UCSD-AML1 (cell line): ENCODE measurements at regions not wholly inside any gene's neighbourhood (a gene's known extent, or its start where the extent isn't known, plus 50 kb on each side); places are given as distances from the start of the nearest gene placed in this dataset.

ENCODE experiments used
- DNase-seq: peaks from one replicate; lab custom pipeline; 2025; ENCODE audit not compliant: unreplicated experiment; lab: John Stamatoyannopoulos, UW

- no peak for DNase-seq
These were observed 142.0 kb downstream of the TMEM30B start for GRCh38 chr14:61139006-61139599.

DNA sequence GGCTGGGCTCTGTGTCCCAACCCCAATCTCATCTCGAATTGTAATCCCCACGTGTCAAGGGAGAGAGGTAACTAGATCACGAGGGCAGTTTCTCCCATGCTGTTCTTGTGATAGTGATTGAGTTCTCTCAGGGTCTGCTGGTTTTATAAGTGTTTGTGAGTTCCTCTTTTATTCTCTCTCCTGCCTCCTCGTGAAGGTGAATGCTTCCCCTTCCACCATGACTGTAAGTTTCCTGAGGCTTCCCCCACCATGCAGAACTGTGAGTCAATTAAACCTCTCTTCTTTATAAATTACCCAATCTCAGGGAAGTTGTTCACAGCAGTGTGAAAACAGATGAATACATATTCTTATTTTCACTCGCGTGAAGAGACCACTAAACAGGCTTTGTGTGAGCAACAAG is 148.2 kb downstream of the TMEM30B start:
- DNase-seq = no peak

GRCh38 chr14:61132336-61132735 is 148.8 kb downstream of the TMEM30B start:
- no peak for DNase-seq

- no peak for DNase-seq
These were observed 149.6 kb downstream of the SLC38A6 start for GRCh38 chr14:61130512-61131260.

DNA sequence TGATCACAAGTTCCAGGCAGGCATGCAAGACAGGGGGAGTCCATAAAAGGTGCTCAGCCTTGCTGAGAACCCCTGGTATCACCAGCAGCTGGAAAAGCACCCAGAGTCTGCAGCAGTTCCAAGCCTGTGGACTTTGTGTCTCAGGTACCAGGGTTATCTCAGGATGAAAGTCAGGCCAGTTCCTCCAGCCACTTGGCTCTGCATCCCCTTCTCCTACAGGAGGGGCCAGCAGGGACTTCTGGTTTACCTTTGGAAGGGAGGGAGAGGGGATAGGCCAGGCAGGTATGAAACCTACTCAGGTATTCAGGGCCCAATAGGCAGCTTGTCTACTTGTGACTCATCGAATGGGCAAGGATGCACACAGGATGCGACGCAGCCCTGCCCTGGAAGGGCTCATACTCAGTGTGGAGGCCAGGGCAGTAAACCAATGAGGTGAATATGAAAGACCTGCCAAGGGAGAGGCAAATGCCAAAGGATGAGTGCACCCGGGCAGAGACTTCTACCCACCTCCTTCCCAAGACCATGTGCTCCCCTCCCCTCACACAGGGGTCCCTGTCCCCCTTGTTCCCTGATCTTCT is 148.2 kb downstream of the SLC38A6 start:
- DNase-seq = no peak

DNA sequence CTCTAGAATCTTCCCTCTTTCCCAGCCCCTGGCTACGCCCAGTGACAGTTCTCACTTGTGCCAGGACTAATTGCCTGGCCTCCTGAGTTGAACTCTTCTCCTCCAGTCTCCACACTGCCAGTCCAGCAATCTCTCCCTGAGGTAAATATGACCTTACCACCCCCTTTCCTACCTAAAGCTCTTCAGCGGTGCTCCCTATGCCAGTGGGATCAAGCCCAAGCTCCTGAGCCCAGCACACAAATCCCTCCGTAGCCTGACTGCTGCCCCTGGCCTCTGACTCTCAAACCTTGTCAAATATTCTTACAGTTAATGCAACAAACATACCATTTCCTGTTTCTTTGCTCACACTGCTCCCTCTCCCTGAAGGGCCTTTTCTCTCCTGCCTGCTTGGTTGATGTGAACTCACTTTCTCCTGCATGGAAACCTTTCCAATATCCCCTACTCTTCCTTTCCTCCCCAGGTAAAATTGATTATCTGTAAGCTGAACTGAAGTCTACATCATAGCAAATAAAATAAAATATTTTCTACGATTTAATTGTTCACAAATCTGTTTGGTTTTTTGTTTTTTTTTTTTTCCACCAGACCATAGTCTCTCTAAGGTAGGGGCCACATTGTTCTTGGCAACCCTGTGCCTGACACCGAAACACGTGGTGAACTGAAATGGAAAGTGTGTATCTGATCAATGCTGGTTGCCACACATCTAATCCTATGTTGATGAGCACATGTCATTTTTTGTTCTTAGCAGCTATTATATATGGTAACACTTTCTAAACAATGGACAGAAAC is 147.5 kb downstream of the SLC38A6 start:
- no peak for DNase-seq

DNA sequence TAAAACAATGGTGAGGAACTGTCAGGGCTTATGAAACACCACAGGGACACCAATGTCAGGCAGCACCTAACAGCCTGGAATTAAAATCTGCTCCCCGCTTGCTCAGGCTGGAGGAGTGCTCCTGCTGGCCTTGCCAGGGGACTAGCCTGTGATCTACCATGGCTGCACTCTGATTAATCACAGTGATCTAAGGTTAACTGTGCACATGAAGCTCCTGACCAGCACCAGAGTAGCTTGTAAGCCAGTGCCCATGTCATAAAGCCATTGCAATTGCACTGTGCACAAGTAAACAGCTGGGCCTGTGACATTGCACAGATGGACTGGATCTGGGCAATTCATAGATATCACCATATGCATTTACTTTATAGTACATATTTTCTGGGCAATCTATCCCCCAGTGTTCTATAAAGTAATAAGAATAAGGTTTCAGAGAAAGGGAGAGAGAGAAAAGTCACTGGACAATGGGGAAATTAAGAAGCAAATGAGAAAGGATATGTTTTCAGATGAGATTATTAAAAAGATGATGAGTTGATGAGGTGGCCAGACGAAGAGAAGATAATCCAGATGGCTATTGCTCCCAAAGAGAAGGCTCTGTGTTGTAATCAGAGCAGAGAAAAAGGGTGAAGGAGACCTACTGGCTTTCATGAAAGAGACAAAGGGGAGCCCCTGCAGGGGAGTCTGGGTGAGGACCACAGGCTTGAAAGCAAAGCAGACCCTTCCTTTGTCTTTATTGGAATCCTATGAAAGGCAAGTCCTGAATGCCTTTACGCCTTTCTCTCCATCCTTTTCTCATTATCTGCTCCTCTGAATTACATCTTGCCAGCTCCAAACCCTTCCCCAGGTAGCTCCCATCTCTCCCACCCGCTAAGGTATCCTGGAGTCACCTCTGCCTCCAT is 145.8 kb downstream of the SLC38A6 start:
- DNase-seq = no peak

DNA sequence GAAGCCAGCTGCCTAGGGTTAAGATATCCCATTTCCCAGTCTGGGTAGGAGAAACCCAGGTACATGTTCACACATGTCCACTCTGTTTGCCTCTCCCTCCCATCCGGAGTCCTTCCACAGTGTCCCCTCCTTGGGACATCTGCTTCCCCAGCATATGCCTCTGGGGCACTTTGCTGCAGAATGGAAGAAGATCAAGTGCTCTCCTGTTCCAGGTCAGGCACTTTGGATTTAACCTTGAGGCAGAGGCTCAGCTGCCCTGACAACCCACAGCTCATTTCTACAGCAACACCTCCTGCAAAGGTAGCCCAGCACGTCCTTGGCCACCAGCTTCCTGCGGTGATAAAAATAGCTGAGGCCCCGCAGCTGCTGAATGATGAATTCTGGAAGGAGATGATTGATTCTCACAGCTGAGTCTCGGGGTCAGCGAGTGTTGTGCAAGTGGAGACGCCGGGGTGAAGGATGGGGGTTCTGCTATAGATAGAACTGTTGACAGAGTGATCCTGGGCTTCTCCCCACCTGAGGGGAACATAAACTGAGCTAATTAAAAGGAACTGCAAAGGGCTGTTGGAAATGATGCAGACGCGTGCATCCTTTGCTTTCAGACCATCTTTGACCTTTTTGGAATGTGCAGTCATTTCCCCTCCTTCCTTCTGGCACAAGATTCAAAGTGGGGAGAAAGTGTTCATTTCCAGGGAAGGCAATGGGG is 145.0 kb downstream of the SLC38A6 start:
- no peak for DNase-seq

GRCh38 chr14:61125041-61125866 is 144.2 kb downstream of the SLC38A6 start:
- DNase-seq = no peak

DNA sequence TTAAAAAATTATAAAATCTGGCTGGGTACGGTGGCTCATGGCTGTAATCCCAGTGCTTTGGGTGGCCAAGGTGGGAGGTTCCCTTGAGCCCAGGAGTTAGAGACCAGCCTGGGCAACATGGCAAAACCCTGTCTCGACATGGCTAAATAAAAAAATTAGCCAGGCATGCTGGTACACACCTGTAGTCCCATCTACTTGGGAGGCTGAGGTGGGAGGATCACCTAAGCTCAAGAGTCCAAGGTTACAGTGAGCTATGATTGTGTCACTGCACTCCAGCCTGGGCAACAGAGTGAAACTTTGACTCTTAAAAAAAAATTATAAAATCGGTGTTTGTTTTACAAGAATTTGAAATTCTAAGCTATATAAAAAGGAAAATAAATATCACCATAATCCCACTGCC is 141.8 kb downstream of the SLC38A6 start:
- no peak for DNase-seq

DNA sequence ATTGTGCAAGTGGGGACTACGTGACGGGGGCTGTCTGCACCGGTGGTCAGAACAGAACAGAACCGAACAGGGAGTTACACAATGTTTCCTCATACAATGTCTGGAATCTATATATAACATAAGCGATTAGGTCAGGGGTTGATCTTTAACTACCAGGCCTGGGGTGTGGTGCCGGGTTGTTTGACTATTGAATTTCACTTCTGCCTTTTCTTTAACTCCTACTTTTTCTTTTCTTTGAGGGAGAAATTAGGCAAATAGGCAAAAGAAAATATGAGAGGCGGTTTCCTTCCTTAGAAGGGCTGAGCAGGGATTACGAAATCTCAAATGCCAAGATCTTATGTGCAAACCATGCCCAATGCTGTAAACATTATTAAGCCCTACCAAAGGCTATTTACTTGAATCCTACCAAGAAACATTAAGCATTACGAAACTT is 140.3 kb downstream of the SLC38A6 start:
- DNase-seq = no peak

DNA sequence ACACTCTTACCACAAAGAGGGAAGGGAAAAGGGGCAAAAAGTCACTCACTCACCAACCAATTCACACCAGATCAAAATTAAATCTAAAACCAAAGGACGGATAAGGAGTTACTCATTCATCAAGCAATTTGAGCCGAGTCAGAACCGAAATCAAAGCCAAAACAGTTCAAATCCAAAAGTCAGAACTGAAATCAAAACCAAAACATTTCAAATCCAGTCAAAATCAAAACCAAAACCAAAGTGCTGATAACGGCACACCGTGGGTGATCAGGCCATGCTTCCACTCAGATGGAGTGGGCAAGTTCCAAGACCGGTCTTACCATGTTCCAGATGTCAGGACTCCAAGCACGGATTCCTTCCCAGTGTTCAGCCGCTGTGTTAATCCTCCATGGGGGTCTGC is 139.5 kb downstream of the SLC38A6 start:
- no peak for DNase-seq

DNA sequence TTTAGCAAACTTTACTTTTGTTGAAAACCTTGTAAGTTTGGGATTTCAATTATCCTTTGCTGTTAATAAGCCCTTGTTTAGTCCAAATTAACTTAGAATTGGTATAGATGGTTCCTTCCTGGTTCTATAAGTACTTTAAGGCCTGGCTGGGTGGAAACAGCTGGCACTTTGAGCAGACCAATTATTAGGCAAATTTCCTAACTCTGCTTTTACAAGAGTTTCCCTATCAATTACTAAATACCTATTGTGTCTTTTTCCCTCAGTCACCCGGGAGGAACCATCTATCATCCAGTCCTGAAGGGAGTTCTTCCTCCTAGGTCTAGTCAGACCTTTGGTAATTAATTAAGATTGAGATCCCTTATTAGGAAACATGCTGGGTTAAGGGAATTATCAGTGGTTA is 138.0 kb downstream of the SLC38A6 start:
- no peak for DNase-seq

DNA sequence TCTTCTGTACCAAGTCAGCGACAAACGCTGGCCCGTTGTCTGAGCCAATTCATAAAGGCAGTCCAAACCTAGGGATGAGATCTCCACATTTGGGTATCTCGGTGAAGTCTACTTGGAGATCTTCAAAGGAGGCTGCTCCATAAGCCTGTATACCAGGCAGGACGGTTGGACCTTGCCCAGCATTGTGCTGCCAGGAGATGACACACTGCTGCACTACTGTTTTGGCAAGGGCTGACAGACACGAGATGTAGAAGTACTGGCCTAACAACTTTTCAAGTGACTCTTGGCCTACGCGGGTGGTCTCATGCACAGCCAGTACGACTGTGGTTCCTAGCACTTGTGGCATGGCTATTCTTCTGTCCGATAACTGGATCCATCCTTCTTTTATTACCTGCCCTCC is 135.3 kb downstream of the SLC38A6 start:
- DNase-seq = no peak

GRCh38 chr14:61113561-61114225 is 132.6 kb downstream of the SLC38A6 start:
- no peak for DNase-seq

DNA sequence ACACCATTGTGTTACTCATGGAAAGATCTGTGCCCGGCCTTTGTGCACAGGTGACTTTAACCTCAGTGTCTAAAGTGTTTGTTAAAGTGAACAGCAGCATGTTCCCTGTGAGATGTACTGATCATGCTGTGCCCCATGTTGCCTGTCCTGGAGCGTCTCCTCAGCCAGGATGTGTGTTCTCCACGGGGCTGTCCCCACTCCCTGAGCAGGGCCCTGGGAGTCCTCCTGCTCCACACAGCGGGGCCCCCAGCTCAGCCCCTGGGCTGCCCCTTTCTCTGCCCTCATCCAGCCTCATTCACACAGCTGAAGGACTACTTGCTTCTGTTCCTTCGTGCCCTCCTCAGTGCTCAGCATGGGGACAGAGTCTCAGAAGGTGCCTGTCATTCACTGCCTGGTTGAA is 131.5 kb downstream of the SLC38A6 start:
- no peak for DNase-seq

DNA sequence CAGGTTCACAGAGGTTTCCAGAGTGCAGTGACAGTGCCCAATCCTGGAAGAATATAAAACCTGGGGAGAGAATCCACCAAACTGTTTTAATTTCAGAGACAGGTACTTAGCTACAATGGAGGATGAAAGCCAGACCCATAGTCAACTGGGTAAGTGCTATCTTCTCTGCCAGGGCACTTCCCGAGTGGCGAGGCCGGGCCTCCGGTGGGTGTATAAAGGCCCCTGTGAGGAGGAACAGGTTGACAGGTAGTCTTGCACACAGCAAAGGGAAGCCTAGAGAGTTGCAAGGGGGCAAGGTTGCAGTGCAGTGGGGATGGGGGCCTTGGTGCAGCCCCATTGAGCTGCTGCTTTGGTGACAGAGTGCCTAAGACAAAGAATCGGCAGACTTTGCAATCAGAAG is 130.7 kb downstream of the SLC38A6 start:
- DNase-seq = no peak

- no peak for DNase-seq
These were observed 130.2 kb downstream of the SLC38A6 start for GRCh38 chr14:61111209-61111665.
